Right lobe of liver (tissue), 6 donors: ENCODE measurements at regions not wholly inside any gene's neighbourhood (a gene's known extent, or its start where the extent isn't known, plus 50 kb on each side); places are given as distances from the start of the nearest gene placed in this dataset.

Experiments
- ATAC-seq, 4 donors: fragments of 200-7000 bp; cut with Tn5 transposase; one replicate each; pipeline ENCODE4 v1.9.1; 2020; ENCODE audit warnings: mild to moderate bottlenecking in 4 of 4, moderate library complexity in 4 of 4
- DNase-seq, 3 donors: peaks; one replicate each; pipeline ENCODE4 v3.0.0-alpha.2; 2020
- H3K27ac ChIP-seq, 3 donors: fragments of 200-600 bp; one replicate each; pipeline ENCODE4 v1.8.0; 2022
- H3K27me3 ChIP-seq, 2 donors: fragments of 200-600 bp; one replicate each; pipeline ENCODE4 v1.8.0; 2022
- H3K36me3 ChIP-seq, 4 donors: fragments of 200-600 bp; sonication (generic) in 1 of 4; one replicate each; pipeline versions ENCODE4 v1.5.1 to v1.8.0; 2017 to 2022; ENCODE audit warnings: control low read depth in 1 of 4
- H3K4me1 ChIP-seq, 4 donors: fragments of 200-600 bp; sonication (generic) in 1 of 4; one replicate each; pipeline versions ENCODE4 v1.5.1 to v1.8.0; 2017 to 2022; ENCODE audit warnings: control low read depth in 1 of 4
- H3K4me3 ChIP-seq, 3 donors: fragments of 200-600 bp; one replicate each; pipeline ENCODE4 v1.8.0; 2022
- H3K9me3 ChIP-seq, 4 donors: fragments of 200-600 bp; sonication (generic) in 1 of 4; one replicate each; pipeline versions ENCODE4 v1.5.1 to v1.8.0; 2017 to 2022; ENCODE audit warnings: control low read depth in 1 of 4
- CTCF ChIP-seq, 4 donors: fragments of 200-600 bp in 3 of 4; fragments of 450-650 bp in 1 of 4; IDR thresholded peaks; one replicate each; pipeline versions ENCODE4 v1.5.1 to v1.8.0; 2016 to 2022; ENCODE audit warnings: antibody characterized with exemption in 4 of 4, mild to moderate bottlenecking in 2 of 4
- POLR2A ChIP-seq: fragments of 450-650 bp; IDR thresholded peaks from one replicate; pipeline ENCODE4 v1.6.1; 2017; ENCODE audit warnings: antibody characterized with exemption, mild to moderate bottlenecking
- WGBS: methylation state at CpG from one replicate; pipeline ENCODE4 v1.1.6; 2018; ENCODE audit warnings: low coverage, low lambda C conversion rate; ENCODE audit not compliant: insufficient coverage; ENCODE audit errors: missing lambda C conversion rate; 5-methylcytosine and 5-hydroxymethylcytosine counted together
- intact Hi-C, 2 donors: fragments of 100-400 bp; cut with DNase I; formaldehyde crosslinking; loops; one replicate each; pipeline versions ENCODE4 v1.11.2 to v1.14.1; 2022
- donor health status: DM: no; HTN: yes; CAD: no.
- donor health status: DM: no; HTN: no; CAD: no.
- donor health status: DM: no; HTN: no; CAD: no.
- donor health status: DM: no; HTN: yes; CAD: no.
- donor health status: DM: no; HTN: yes; CAD: no.

GRCh38 chr15:39180483-39180933 is 400.4 kb upstream of the THBS1 start:
- intact Hi-C loops = no loop called here
- H3K4me3 ChIP-seq = no peak overlapping the region
- H3K27ac ChIP-seq = no peak overlapping the region
- no peaks in the 10 kb centered on the region for H3K27me3 ChIP-seq
- H3K36me3 ChIP-seq = no peaks in the 10 kb centered on the region
- no peak for ATAC-seq
- TF ChIP-seq POLR2A (no peak), CTCF (IDR thresholded peaks at IDR 0.05) (no peak)
- H3K4me1 ChIP-seq = no peaks in the 10 kb centered on the region
- no peaks in the 10 kb centered on the region for H3K9me3 ChIP-seq
- no peak for DNase-seq

- 88% methylated on average over 1 of the region's 1 CpG for WGBS
These were observed 399.7 kb upstream of the THBS1 start for GRCh38 chr15:39181056-39181747.

GRCh38 chr15:39181940-39182339 is 398.9 kb upstream of the THBS1 start:
- Histone ChIP-seq H3K9me3 (no peaks in the 10 kb centered on the region), H3K27ac (no peak overlapping the region), H3K4me1 (no peaks in the 10 kb centered on the region), H3K36me3 (no peaks in the 10 kb centered on the region), H3K4me3 (no peak overlapping the region), H3K27me3 (no peaks in the 10 kb centered on the region)
- ATAC-seq (peak in 1 of 4 donors; percentile 52), DNase-seq (no peak)
- intact Hi-C loops = no loop called here
- 36% methylated on average over 2 of the region's 2 CpGs for WGBS
- TF ChIP-seq POLR2A (no peak), CTCF (IDR thresholded peaks at IDR 0.05) (no peak)

More at GRCh38 chr15:39181056-39181747, 399.7 kb upstream of the THBS1 start:
- Histone ChIP-seq H3K27ac (no peak overlapping the region), H3K27me3 (no peaks in the 10 kb centered on the region), H3K36me3 (no peaks in the 10 kb centered on the region), H3K4me1 (no peaks in the 10 kb centered on the region), H3K4me3 (no peak overlapping the region), H3K9me3 (no peaks in the 10 kb centered on the region)
- no peak for ATAC-seq
- no peak for DNase-seq
- no peak for TF ChIP-seq POLR2A
- no peak for TF ChIP-seq CTCF (IDR thresholded peaks at IDR 0.05)
- intact Hi-C loops = no loop called here

- WGBS = 79% methylated on average over 1 of the region's 1 CpG
- no peak overlapping the region for H3K27ac ChIP-seq
- intact Hi-C loops = no loop called here
- DNase-seq = no peak
- H3K4me1 ChIP-seq = no peaks in the 10 kb centered on the region
- no peaks in the 10 kb centered on the region for H3K9me3 ChIP-seq
- H3K27me3 ChIP-seq = no peaks in the 10 kb centered on the region
- no peak overlapping the region for H3K4me3 ChIP-seq
- H3K36me3 ChIP-seq = no peaks in the 10 kb centered on the region
- no peak for ATAC-seq
- TF ChIP-seq CTCF (IDR thresholded peaks at IDR 0.05) (no peak), POLR2A (no peak)
These were observed 397.6 kb upstream of the THBS1 start for GRCh38 chr15:39183164-39183881.
